ENCODE measurements at regions not wholly inside any gene's neighbourhood (a gene's known extent, or its start where the extent isn't known, plus 50 kb on each side); places are given as distances from the start of the nearest gene placed in this dataset.

DNA sequence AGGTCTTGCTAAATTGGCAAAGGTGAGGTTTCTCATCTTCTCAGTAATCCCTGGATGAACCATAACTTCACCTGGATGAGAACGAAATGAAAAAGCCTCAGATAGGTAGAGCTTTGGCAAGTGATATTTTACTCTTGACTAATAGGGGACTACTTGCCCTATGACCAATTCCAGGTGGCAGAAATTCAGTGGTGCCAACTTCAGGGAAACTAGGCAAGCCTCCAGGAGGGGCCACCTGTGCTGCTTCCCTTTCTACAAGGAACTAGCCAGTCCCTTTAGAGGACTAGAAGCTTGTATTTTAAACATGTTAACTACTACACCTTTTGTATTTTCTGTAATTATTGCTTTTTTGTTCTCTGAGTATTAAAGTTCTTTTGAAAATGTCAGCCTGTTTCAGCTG lies 169.0 kb upstream of the GRIA1 start:
- TF ChIP-seq, protein P1, sequence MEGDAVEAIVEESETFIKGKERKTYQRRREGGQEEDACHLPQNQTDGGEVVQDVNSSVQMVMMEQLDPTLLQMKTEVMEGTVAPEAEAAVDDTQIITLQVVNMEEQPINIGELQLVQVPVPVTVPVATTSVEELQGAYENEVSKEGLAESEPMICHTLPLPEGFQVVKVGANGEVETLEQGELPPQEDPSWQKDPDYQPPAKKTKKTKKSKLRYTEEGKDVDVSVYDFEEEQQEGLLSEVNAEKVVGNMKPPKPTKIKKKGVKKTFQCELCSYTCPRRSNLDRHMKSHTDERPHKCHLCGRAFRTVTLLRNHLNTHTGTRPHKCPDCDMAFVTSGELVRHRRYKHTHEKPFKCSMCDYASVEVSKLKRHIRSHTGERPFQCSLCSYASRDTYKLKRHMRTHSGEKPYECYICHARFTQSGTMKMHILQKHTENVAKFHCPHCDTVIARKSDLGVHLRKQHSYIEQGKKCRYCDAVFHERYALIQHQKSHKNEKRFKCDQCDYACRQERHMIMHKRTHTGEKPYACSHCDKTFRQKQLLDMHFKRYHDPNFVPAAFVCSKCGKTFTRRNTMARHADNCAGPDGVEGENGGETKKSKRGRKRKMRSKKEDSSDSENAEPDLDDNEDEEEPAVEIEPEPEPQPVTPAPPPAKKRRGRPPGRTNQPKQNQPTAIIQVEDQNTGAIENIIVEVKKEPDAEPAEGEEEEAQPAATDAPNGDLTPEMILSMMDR (IDR thresholded peaks at IDR 0.05): no peak
- TF ChIP-seq POLR2A (IDR thresholded peaks at IDR 0.05): no peak

Data from Peyer's patch (tissue), 4 donors.